Stimulated activated CD8-positive, alpha-beta memory T cell treated with anti-CD3 and anti-CD28 coated beads, Interleukin-4, amount 100 ng/mL, for 4 hours (primary cell): ENCODE measurements at regions not wholly inside any gene's neighbourhood (a gene's known extent, or its start where the extent isn't known, plus 50 kb on each side); places are given as distances from the start of the nearest gene placed in this dataset.
"Not testable (repeated sequence)": the region's sequence is repeated elsewhere in the genome, so short reads cannot be mapped to it uniquely, and the experiment has no call there.

Source experiments
- DNase-seq, 2 donors: peaks; one replicate each; pipeline ENCODE4 v3.0.0-alpha.2; 2020; ENCODE audit warnings: low read depth in 2 of 2, low spot score in 1 of 2

DNA sequence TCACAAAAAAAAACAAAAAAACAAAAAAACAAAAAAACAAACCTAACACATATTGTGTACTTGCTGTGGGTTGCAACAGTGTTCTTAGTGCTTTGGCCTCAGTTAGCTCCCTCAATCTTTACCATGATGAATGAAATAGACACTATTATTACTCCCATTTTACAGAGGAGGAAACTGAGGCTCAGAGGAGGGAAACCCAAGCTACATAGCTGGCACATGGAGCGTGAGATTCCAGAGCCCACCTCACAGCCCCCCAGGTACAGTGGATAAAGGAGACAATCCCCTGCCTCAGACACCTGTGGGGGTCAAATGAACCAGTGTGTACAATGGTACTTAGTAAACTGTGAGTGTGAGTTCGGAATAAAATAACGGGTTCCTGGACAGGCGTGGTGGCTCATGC is 104.9 kb upstream of the SMAD3 start:
- no peak for DNase-seq

GRCh38 chr15:66961407-66961884 is 104.0 kb upstream of the SMAD3 start:
- DNase-seq: no peak

DNA sequence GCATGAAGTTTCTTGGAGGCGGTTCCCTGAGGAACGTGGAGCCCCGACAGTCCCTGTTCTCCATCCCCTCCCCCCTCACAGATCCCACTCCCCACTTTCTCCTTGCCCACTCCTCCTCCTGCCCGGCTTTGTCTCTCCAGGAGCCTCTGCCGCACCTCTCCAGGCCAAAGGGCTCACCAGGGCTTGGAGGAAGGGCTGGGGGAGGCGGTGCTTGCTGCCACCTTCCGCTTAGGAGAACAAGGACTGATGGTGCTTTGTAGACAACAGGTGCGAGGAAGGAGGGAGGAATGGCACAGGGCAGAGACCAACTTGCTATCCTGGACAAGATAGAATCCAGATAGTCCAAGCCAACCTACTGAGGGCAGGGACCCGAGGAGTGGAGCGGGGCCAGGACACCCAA is 103.5 kb upstream of the SMAD3 start:
- no peak for DNase-seq

DNA sequence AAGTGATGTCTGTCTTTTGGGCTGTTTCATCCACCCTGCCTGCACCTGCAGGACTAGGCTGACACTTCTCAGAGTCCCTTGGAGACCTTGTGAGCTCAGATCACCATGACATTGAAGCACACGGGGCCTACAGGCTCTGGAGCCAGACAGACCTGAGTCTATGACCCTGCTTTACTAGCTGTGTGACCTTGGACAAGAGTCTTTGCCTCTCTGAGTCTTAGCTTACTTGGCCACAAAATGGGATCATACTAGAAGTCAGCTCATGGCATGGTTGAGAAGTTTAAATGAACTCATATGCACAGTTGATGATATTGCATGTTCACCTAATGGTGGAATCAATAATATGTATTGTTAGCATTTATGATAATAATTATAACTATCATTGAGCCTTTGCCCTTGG is 102.9 kb upstream of the SMAD3 start:
- DNase-seq: no peak

DNA sequence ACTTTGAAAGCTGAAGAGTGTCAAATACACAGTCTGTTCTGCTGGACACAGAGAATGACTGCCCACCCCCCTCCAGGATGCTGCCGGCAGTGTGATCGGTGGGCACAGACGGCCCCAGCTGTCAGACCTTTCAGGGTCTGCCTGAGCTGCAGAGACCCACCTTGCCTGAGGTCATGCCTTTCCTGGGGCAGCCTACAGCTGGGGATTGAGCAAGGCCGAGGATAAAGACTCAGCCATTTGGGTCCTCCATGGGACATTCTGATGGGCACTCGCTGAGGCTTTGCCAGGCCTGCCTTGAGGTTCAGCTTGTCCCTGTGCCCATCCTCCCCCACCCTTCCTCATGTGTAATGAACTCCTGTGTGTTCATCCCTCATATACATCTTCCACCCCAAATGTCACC is 102.3 kb upstream of the SMAD3 start:
- no peak for DNase-seq

- no peak for DNase-seq
Observed at GRCh38 chr15:66963710-66964109, 101.7 kb upstream of the SMAD3 start.

GRCh38 chr15:66964111-66964738 is 101.2 kb upstream of the SMAD3 start:
- no peak for DNase-seq

DNA sequence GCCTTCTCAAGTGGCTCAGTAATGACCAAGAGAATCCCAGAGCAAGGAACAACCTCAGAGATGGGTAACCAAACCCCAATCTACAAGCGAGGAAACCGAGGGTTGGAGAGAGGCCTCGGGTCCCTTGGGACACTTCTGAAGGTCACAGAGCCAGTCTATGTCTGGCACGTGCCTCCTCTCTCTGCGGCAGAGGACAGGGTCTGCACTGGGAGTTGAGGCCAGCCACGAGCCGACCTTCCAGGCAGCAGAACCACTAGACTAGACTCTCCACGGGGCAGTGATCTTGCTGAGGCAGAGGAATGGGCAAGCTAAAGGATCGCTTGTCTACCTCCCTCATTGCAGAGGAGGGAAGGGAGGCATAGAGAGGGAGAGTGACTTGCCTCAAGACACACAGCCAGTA is 100.6 kb upstream of the SMAD3 start:
- DNase-seq: no peak

- no peak for DNase-seq
Observed at GRCh38 chr15:66965201-66965900, 100.1 kb upstream of the SMAD3 start.

DNA sequence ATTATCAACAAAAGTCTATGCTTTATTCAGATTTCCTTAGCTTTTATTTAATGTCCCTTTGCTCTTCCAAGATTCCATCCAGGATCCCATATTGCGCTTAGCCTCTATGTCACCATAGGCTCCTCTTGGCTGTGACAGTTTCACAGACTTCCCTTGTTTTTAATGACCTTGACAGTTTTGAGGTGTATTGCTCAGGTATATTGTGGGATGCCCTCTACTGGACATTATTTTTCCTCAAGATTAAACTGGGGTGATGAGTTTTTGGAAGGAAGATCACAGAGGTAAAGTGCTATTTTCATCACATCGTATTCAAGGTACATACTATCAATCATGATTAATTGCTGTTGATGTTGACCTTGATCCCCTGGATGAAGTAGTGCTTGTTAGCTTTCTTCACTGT is 99.1 kb upstream of the SMAD3 start:
- no peak for DNase-seq

DNA sequence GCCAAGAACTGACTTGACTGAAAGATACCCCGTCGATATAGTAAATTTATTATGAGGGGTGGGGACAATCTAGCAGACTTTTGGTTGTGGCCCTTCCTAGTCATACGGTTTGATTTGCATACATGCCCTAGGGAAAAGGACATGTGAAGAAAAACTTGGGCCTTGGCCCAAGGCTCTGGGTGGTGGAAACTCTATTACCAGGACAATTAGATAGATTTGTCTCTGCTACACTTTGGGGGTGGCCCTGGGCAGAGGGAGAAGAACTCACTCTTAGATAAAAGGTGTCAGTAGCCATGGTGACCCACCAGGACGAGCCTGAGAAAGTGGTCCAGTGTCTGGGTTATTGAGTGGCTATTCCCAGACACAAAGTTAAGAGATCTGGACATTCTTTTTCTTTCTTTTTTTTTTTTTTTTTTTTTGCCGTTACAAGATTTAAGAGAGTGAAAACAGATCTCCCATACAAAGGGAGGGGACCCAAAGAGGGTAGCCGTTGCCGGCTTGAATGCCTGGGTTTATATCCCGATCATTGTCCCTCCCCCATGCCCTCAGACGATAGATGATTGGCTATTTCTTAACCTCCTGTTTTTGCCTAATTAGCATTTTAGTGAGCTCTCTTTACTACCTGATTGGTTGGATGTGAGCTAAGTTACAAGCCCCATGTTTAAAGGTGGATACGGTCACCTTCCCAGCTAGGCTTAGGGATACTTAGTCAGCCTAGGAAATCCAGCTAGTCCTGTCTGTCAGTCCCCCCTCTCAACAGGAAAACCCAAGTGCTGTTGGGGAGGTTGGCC is 96.4 kb upstream of the SMAD3 start:
- no peak for DNase-seq

- not testable (repeated sequence) for DNase-seq
Observed at GRCh38 chr15:66974131-66974530, 91.3 kb upstream of the SMAD3 start.

DNA sequence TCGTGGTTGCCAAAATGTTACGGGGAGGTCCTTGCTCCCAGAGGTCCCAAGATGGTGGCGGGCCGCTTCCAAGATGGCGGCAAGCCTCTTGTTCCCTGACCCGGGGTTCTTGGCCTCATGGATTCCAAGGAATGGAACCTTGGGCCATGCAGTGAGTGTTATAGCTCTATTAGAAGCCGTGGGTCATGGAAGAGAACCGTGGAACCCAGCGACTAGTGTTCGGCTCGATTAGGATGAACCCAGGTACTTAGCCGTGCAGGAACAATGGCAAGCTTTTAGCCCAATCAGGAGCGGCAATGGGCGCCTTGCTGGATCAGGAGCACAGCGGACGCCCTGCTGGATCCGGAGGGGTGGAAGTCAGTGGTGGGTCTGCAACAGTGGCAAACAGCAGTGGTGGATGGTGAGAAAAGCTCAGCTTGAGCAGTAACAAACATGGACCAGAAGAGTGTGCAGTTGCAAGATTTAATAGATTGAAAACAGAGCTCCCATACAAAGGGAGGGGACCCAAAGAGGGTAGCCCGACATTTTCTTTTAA is 89.2 kb upstream of the SMAD3 start:
- not testable (repeated sequence) for DNase-seq

- DNase-seq: not testable (repeated sequence)
Observed at GRCh38 chr15:66980326-66980725, 85.1 kb upstream of the SMAD3 start.

GRCh38 chr15:66981771-66982170 is 83.6 kb upstream of the SMAD3 start:
- DNase-seq: no peak

- no peak for DNase-seq
Observed at GRCh38 chr15:66982250-66982649, 83.2 kb upstream of the SMAD3 start.

GRCh38 chr15:66982816-66983215 is 82.6 kb upstream of the SMAD3 start:
- DNase-seq: no peak

GRCh38 chr15:66985653-66986052 is 79.7 kb upstream of the SMAD3 start:
- no peak for DNase-seq

DNA sequence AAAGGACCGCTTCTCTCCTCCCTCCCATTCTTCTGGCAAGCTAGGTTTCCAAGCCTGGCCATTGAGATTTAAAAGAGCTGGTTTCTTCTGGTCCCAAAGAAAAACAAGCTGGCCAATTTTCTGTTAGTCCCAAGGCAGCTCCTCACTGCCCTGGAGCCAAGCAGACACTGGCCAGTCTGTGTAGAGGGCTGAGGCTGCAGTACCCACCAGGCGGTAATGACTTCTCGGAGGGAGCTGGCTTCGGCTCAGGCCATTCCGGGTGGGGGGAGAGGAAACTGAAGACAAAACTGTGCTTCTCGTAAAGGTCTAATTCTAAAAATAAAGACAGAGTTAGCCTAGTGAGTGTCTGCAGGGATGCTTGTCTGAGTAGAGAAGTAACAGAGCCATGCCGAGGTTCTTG is 78.5 kb upstream of the SMAD3 start:
- DNase-seq: no peak

GRCh38 chr15:66993090-66993489 is 72.3 kb upstream of the SMAD3 start:
- DNase-seq: no peak

DNA sequence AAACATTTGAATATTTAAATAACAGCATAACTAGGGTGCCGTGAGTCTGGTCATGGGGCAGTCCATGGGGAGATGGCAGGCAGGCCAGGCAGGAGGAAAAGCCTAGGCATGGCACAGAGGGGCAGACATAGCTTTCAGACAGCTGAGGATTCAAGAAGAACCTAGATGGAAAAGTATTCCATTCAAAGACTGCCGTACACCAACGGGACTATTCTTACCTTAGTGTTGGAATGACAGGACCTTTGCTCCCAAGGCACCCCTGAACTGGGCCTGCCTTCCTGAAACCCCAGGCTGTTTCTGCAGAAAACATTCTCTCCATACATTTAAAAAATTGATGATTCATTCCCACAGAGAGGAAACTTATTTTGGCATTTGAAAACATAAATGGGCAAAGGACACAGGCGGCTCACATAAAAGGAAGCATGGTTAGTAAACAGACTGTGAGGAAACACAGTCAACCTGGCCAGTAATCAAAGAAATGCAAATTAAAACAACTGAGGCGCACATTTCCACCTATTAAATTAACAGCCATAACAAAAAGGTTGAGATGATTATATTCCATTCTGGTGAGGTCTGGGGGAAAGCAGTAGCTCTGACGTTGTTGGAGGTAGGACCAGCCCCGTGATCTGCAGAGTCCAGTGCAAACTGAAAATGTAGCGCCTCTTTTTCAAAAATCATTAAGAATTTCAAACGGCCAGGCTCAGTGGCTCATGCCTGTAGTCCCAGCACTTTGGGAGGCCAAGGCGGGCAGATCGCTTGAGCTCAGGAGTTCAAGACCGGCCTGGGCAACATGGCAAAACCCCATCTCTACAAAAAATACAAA is 71.3 kb upstream of the SMAD3 start:
- no peak for DNase-seq
